ENCODE measurements at regions not wholly inside any gene's neighbourhood (a gene's known extent, or its start where the extent isn't known, plus 50 kb on each side); places are given as distances from the start of the nearest gene placed in this dataset.

DNA sequence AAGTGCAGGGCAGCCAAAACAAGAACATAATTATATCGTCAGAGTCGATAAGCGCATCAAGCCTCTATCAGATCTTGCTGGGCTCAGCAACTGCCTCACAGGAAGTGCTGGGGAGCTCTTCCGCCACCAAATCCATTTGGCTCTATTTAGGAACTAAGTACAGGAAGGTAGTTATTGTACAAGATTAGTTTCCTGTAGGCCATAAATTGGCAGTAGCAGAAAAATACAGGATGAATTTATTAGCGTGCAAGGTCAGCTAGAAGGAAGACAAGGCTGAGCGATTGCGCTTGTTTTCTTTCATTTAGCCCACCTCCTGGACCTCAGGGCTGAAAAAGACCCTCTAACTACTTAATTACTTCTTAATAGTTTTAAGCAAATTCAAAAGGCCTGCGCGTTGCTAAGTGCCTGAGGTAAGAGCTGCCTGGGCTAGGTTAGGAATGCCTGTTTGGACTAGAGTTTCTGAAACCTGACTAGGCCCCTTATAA, 118.5 kb downstream of the IRS2 start:
- Mint-ChIP-seq H3K36me3 (ENCODE audit: unreplicated experiment) (no peaks in the 10 kb centered on the region), H3K27ac (ENCODE audit: unreplicated experiment) (no peak overlapping the region), H3K9me3 (ENCODE audit: unreplicated experiment) (no peaks in the 10 kb centered on the region), H3K4me1 (ENCODE audit: unreplicated experiment) (peaks cover 2% of the 10 kb centered on the region), H3K27me3 (ENCODE audit: unreplicated experiment) (no peaks in the 10 kb centered on the region), H3K4me3 (ENCODE audit: unreplicated experiment) (no peak overlapping the region)
- no peak for DNase-seq (ENCODE audit: extremely low spot score, unreplicated experiment)
- TF ChIP-seq CTCF (IDR thresholded peaks at IDR 0.05), result no peak

- peaks cover 2% of the 10 kb centered on the region for H3K4me1 Mint-ChIP-seq (ENCODE audit: unreplicated experiment)
- no peaks in the 10 kb centered on the region for H3K9me3 Mint-ChIP-seq (ENCODE audit: unreplicated experiment)
- no peak overlapping the region for H3K27ac Mint-ChIP-seq (ENCODE audit: unreplicated experiment)
- H3K4me3 Mint-ChIP-seq (ENCODE audit: unreplicated experiment), result no peak overlapping the region
- H3K27me3 Mint-ChIP-seq (ENCODE audit: unreplicated experiment), result no peaks in the 10 kb centered on the region
- DNase-seq (ENCODE audit: extremely low spot score, unreplicated experiment), result no peak
- no peak for TF ChIP-seq CTCF (IDR thresholded peaks at IDR 0.05)
- no peaks in the 10 kb centered on the region for H3K36me3 Mint-ChIP-seq (ENCODE audit: unreplicated experiment)
Measured at GRCh38 chr13:109667056-109667455, 119.3 kb downstream of the IRS2 start.

- no peak for DNase-seq (ENCODE audit: extremely low spot score, unreplicated experiment)
- Mint-ChIP-seq H3K27me3 (ENCODE audit: unreplicated experiment) (no peaks in the 10 kb centered on the region), H3K36me3 (ENCODE audit: unreplicated experiment) (no peaks in the 10 kb centered on the region), H3K27ac (ENCODE audit: unreplicated experiment) (no peak overlapping the region), H3K4me1 (ENCODE audit: unreplicated experiment) (peaks cover 2% of the 10 kb centered on the region), H3K9me3 (ENCODE audit: unreplicated experiment) (no peaks in the 10 kb centered on the region), H3K4me3 (ENCODE audit: unreplicated experiment) (no peak overlapping the region)
- no peak for TF ChIP-seq CTCF (IDR thresholded peaks at IDR 0.05)
Measured at GRCh38 chr13:109666656-109667055, 119.7 kb downstream of the IRS2 start.

DNA sequence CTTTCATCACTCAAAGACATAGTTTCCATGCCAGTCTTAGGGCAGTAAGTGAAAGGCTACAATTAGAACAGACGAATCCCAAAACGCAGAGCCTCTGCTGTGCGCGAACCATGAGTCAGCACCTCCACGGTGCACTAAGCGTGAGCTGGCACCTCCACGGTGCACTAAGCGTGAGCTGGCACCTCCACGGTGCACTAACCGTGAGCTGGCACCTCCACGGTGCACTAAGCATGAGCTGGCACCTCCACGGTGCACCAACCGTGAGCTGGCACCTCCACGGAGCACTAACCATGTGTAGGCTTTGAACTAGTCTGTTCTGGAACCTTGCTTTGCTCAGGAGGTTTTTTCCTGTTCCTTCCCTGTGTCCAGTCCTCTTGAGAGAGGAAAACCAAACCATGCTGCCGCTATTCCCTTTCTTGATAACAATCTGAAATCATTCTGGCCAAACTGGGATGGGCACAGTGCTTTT, 120.6 kb downstream of the IRS2 start:
- Mint-ChIP-seq H3K9me3 (ENCODE audit: unreplicated experiment) (no peaks in the 10 kb centered on the region), H3K36me3 (ENCODE audit: unreplicated experiment) (no peaks in the 10 kb centered on the region), H3K4me1 (ENCODE audit: unreplicated experiment) (peaks cover 2% of the 10 kb centered on the region), H3K27ac (ENCODE audit: unreplicated experiment) (no peak overlapping the region), H3K4me3 (ENCODE audit: unreplicated experiment) (no peak overlapping the region), H3K27me3 (ENCODE audit: unreplicated experiment) (no peaks in the 10 kb centered on the region)
- no peak for DNase-seq (ENCODE audit: extremely low spot score, unreplicated experiment)
- TF ChIP-seq CTCF (IDR thresholded peaks at IDR 0.05), result no peak

GRCh38 chr13:109665240-109665639, 121.1 kb downstream of the IRS2 start:
- Mint-ChIP-seq H3K27ac (ENCODE audit: unreplicated experiment) (no peak overlapping the region), H3K9me3 (ENCODE audit: unreplicated experiment) (no peaks in the 10 kb centered on the region), H3K4me1 (ENCODE audit: unreplicated experiment) (peaks cover 2% of the 10 kb centered on the region), H3K27me3 (ENCODE audit: unreplicated experiment) (no peaks in the 10 kb centered on the region), H3K4me3 (ENCODE audit: unreplicated experiment) (no peak overlapping the region), H3K36me3 (ENCODE audit: unreplicated experiment) (no peaks in the 10 kb centered on the region)
- no peak for TF ChIP-seq CTCF (IDR thresholded peaks at IDR 0.05)
- no peak for DNase-seq (ENCODE audit: extremely low spot score, unreplicated experiment)
